Motor neuron (in vitro differentiated cells): ENCODE measurements at regions not wholly inside any gene's neighbourhood (a gene's known extent, or its start where the extent isn't known, plus 50 kb on each side); places are given as distances from the start of the nearest gene placed in this dataset.

Experiments
- ATAC-seq, 8 experiments: fragments of 200-7000 bp; cut with Tn5 transposase; replicated peaks in 6 of 8; 2 replicates each; pipeline ENCODE4 v1.8.0; 2021; ENCODE audit warnings: mild to moderate bottlenecking in 8 of 8, moderate library complexity in 8 of 8
- H3K27ac ChIP-seq, 2 donors: fragments of 250-450 bp; sonication (Bioruptor Pico); 2 replicates each; pipeline ENCODE4 v1.9.0; 2021; ENCODE audit warnings: antibody characterized with exemption in 2 of 2, mild to moderate bottlenecking in 2 of 2, moderate library complexity in 1 of 2
- H3K4me1 ChIP-seq, 2 donors: fragments of 250-450 bp; sonication (Bioruptor Pico); replicated peaks in 1 of 2; 2 replicates each; pipeline ENCODE4 v1.6.1; 2021; ENCODE audit warnings: antibody characterized with exemption in 2 of 2, mild to moderate bottlenecking in 2 of 2, moderate library complexity in 1 of 2
- H3K4me3 ChIP-seq, 5 donors: fragments of 250-450 bp; sonication (Bioruptor Pico); 2 replicates each; pipeline ENCODE4 v1.9.0; 2021; ENCODE audit warnings: antibody characterized with exemption in 5 of 5, mild to moderate bottlenecking in 5 of 5, moderate library complexity in 4 of 5
- WGBS, 10 experiments: fragments of 450-650 bp; shearing (Covaris generic); methylation state at CpG; one replicate each; pipeline ENCODE4 v1.0.0; 2022; 5-methylcytosine and 5-hydroxymethylcytosine counted together
- in situ Hi-C, 9 experiments: fragments of 400-800 bp; cut with MboI; loops; one replicate each; pipeline ENCODE4 v1.15.0; 2021; ENCODE audit warnings: low sequenced_read_pairs in 9 of 9, low pct_unique_long_range_greater_than_20kb in 2 of 9; ENCODE audit not compliant: unreplicated experiment in 9 of 9

- H3K27ac ChIP-seq, result no peak overlapping the region
- in situ Hi-C loops, result no loop called here
- H3K4me3 ChIP-seq, result no peak overlapping the region
- peaks cover 5 to 10% of the 10 kb centered on the region in 2 donors for H3K4me1 ChIP-seq
- no peak for ATAC-seq
- 21 to 75% (median 50%) methylated on average over 2 to 4 of the region's 4 CpGs; no CpG with 5 or more reads in 1 of the 10 experiments for WGBS, 10 experiments
Observed at GRCh38 chr2:62589691-62590356, 83.8 kb upstream of the TMEM17 start.

GRCh38 chr2:62587592-62587991 is 81.6 kb upstream of the TMEM17 start:
- no peak overlapping the region for H3K27ac ChIP-seq

DNA sequence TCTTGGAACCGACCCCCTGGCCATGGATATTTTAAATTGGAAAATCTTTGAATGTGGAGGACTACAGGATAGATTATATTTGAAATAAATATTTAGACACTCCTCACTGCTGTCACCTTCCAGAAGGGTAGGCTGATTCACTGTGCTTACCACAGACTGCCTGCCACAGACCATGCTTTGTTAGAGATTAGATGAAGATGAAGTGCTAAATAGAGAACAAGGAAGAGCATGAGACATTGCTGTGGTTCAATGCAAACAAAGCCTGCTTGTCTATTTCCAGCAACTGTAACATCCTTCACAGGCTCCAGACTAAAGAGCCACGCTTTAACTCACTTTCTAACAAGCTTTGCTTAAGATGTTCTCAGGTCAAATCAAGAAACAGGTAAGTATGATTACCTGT is 81.0 kb upstream of the TMEM17 start:
- Histone ChIP-seq H3K27ac (no peak overlapping the region), H3K4me1 (peaks cover 5 to 10% of the 10 kb centered on the region in 2 donors), H3K4me3 (no peak overlapping the region)
- WGBS, 10 experiments, result 40 to 100% (median 86%) methylated on average over 1 to 2 of the region's 2 CpGs; no CpG with 5 or more reads in 3 of the 10 experiments
- peak in 5 of 8 experiments; percentile 39 to 90 (median 53) for ATAC-seq
- in situ Hi-C loops, result no loop called here

More at GRCh38 chr2:62587592-62587991, 81.6 kb upstream of the TMEM17 start:
- Histone ChIP-seq H3K4me1 (peaks cover 5 to 10% of the 10 kb centered on the region in 2 donors), H3K4me3 (no peak overlapping the region)
- WGBS, 10 experiments, result 20 to 71% (median 67%) methylated on average over 1 to 3 of the region's 3 CpGs; no CpG with 5 or more reads in 5 of the 10 experiments
- ATAC-seq, result no peak
- in situ Hi-C loops, result no loop called here

DNA sequence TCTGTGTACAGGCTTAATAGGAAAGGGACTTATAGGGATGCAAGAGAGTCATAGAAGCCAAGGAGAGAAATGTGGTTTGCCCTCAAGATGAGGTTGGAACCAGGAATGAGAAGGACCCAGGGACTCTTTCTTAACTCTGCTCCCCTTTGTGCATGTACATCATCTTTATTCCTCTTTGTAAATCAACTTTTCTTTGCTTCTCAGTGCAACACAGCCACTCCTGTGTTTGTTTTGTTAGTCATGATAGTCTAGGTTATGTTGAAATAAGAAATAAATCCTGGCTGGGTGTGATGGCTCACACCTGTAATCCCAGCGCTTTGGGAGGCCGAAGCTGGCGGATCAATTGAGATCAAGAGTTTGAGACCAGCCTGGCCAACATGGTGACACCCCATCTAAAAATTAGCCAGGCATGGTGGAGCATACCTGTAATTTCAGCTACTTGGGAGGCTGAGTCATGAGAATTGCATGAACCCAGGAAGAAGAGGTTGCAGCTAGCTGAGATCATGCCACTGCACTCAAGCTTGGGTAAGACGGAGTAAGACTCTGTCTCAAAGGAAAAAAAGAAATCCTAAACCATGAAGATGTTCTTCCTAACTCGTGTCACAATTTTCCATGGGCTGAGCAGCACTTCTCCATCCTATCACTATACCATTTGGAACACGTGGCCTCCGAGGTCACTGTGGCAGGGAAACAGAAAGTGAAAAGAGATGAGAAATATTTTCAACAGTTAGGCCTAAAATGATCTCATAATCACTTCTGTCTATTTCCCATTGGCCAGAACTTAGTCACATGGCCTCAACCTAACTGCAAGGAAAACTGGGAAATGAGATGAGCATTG is 73.0 kb upstream of the TMEM17 start:
- peak in 2 of 8 experiments; percentile 13 to 50 for ATAC-seq
- Histone ChIP-seq H3K27ac (no peak overlapping the region), H3K4me1 (no peaks in the 10 kb centered on the region), H3K4me3 (no peak overlapping the region)
- WGBS, 10 experiments, result 37 to 89% (median 69%) methylated on average over 2 to 7 of the region's 7 CpGs; no CpG with 5 or more reads in 2 of the 10 experiments
- in situ Hi-C loops, result no loop called here

- Histone ChIP-seq H3K4me3 (no peak overlapping the region), H3K27ac (no peak overlapping the region), H3K4me1 (no peaks in the 10 kb centered on the region)
- ATAC-seq, result peak in 5 of 8 experiments; percentile 12 to 81 (median 23)
- in situ Hi-C loops, result no loop called here
- 5 to 90% (median 69%) methylated on average over 1 to 2 of the region's 2 CpGs; no CpG with 5 or more reads in 1 of the 10 experiments for WGBS, 10 experiments
Observed at GRCh38 chr2:62577994-62578781, 72.2 kb upstream of the TMEM17 start.

- Histone ChIP-seq H3K27ac (no peak overlapping the region), H3K4me1 (no peaks in the 10 kb centered on the region), H3K4me3 (no peak overlapping the region)
- no peak for ATAC-seq
- 78 to 100% (median 96%) methylated on average over 1 to 2 of the region's 2 CpGs; no CpG with 5 or more reads in 2 of the 10 experiments for WGBS, 10 experiments
- in situ Hi-C loops, result no loop called here
Observed at GRCh38 chr2:62576276-62576939, 70.4 kb upstream of the TMEM17 start.

- Histone ChIP-seq H3K27ac (no peak overlapping the region), H3K4me1 (peaks cover 16 to 17% of the 10 kb centered on the region in 2 donors), H3K4me3 (no peak overlapping the region)
- no peak for ATAC-seq
- in situ Hi-C loops, result no loop called here
Observed at GRCh38 chr2:62573936-62574335, 67.9 kb upstream of the TMEM17 start.

DNA sequence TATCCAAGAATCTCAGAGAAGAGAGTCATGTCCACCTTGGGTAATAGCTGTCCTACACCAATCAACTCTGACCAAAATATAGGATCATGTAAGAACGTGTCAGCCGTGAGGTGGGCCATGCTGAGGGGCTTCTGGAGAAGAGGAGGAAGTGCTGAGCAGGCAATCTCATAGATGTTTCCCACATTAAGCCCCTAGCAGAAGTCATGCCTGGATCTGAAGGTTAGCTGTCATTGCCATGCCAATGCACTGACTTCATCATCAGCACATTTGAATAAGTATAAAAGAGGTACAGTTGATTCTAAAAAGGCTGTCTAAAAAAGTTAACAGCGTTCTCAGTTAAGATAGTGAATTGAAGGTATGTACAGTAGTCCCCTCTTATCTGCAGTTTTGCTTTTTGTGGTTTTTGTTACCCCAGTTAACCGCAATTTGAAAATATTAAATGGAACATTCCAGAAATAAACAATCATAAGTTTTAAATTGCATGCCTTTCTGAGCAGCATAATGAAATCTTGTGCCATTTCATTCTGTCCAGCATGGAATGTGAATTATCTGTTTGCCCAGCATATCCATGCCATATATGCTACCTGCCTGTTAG is 67.2 kb upstream of the TMEM17 start:
- H3K4me1 ChIP-seq, result peaks cover 16 to 17% of the 10 kb centered on the region in 2 donors

GRCh38 chr2:62570861-62571698 is 65.1 kb upstream of the TMEM17 start:
- in situ Hi-C loops, result no loop called here
- Histone ChIP-seq H3K4me1 (peaks cover 16 to 17% of the 10 kb centered on the region in 2 donors), H3K27ac (no peak overlapping the region), H3K4me3 (peak overlapping the region in 4 of 5 donors; percentile 8 to 11 (median 9))
- peak in 6 of 8 experiments; percentile 33 to 85 (median 80) for ATAC-seq
- WGBS, 10 experiments, result 17 to 50% (median 27%) methylated on average over 2 to 16 of the region's 35 CpGs; no CpG with 5 or more reads in 4 of the 10 experiments

More for the DNA sequence above, 67.2 kb upstream of the TMEM17 start:
- Histone ChIP-seq H3K27ac (no peak overlapping the region), H3K4me3 (no peak overlapping the region)
- in situ Hi-C loops, result no loop called here
- 80 to 100% (median 84%) methylated on average over 1 to 4 of the region's 4 CpGs; no CpG with 5 or more reads in 2 of the 10 experiments for WGBS, 10 experiments
- no peak for ATAC-seq

DNA sequence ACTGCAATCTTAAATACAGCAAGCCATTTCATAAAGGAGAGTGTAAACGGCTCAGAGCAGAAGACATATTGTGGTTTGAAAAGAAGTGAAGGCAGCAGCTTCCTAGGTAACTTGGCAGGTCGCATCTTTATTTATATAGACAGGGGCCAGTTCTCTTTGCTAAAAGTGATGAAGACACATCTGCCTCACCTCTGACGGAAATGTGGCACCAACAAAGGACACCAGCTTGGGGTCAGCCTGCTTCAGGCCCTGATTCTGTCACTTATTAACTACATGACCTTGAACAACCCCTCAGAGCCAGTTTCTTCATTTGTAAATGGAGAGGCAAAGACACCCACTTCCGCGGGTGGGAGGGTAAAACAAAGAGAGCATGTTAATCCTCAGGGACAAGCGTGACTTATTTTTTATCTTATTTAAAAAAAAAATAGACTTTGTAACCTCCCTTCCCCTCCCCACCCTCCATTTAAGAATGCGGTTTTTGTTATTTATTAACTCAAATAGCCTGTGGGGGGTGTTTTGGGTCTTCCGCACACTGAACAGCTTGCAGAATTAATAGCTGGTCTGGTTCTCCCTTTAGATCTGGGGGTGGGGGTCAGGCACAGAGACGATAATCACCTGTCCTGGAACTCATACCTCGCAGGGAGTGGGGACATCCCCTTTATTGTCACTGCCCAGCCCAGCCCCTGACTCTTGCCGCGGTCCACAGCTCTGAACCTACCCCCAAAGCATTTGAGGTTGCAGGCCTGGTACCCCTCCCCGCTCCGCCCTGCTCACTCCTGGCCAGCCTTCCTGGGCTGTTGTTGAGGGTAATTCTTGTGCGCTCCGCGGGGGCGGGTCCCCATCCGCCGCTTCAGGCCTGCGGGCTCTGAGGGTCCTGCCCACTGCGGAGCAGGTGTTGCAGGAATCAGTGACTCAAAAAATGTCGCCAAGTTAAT is 64.2 kb upstream of the TMEM17 start:
- peaks cover 16 to 17% of the 10 kb centered on the region in 2 donors for H3K4me1 ChIP-seq
- 9 to 83% (median 19%) methylated on average over 3 to 20 of the region's 23 CpGs; no CpG with 5 or more reads in 1 of the 10 experiments for WGBS, 10 experiments
- in situ Hi-C loops, result no loop called here
- peak in 4 of 8 experiments; percentile 32 to 73 (median 68) for ATAC-seq
- H3K4me3 ChIP-seq, result peak overlapping the region in 2 of 5 donors; percentile 10 to 11
- H3K27ac ChIP-seq, result no peak overlapping the region
